DND-41 (cell line): ENCODE measurements at regions not wholly inside any gene's neighbourhood (a gene's known extent, or its start where the extent isn't known, plus 50 kb on each side); places are given as distances from the start of the nearest gene placed in this dataset.

ENCODE experiments used
- EZH2 ChIP-seq: IDR thresholded peaks from 3 replicates; pipeline ENCODE4 v1.6.1; 2012; ENCODE audit warnings: borderline replicate concordance, low read depth, mild to moderate bottlenecking, moderate library complexity, low read length, inconsistent platforms; ENCODE audit not compliant: severe bottlenecking
- TF ChIP-seq, protein P1 (sequence below): IDR thresholded peaks from 2 replicates; pipeline ENCODE4 v1.5.1; 2012; ENCODE audit warnings: borderline replicate concordance, low read length, moderate library complexity, mild to moderate bottlenecking; ENCODE audit not compliant: poor library complexity, severe bottlenecking; ENCODE audit errors: extremely low read depth

DNA sequence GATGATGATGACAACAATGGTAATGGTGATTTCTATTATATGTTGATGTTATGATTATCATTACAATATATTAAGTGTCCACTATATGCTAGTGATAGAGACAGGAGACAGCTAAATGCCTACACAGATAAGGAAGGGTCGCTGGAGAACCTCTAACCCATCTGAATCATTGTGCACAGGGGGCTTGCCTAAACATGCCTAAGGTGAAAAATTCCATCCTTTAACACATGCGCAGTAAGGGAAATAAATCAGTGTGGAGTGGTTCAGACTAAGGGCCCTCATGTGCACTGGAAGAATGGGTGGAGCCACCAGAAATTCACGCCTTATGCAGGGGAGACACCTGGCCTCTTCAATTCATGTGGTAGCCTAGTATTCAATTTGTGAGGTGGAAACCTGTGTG lies 120.4 kb downstream of the TPBG start:
- TF ChIP-seq, protein P1, sequence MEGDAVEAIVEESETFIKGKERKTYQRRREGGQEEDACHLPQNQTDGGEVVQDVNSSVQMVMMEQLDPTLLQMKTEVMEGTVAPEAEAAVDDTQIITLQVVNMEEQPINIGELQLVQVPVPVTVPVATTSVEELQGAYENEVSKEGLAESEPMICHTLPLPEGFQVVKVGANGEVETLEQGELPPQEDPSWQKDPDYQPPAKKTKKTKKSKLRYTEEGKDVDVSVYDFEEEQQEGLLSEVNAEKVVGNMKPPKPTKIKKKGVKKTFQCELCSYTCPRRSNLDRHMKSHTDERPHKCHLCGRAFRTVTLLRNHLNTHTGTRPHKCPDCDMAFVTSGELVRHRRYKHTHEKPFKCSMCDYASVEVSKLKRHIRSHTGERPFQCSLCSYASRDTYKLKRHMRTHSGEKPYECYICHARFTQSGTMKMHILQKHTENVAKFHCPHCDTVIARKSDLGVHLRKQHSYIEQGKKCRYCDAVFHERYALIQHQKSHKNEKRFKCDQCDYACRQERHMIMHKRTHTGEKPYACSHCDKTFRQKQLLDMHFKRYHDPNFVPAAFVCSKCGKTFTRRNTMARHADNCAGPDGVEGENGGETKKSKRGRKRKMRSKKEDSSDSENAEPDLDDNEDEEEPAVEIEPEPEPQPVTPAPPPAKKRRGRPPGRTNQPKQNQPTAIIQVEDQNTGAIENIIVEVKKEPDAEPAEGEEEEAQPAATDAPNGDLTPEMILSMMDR, result no peak
- TF ChIP-seq EZH2, result no peak
